Smooth muscle cell (in vitro differentiated cells): ENCODE measurements at regions not wholly inside any gene's neighbourhood (a gene's known extent, or its start where the extent isn't known, plus 50 kb on each side); places are given as distances from the start of the nearest gene placed in this dataset.

Source experiments
- DNase-seq: peaks from one replicate; lab custom pipeline; 2025; ENCODE audit not compliant: unreplicated experiment; lab: John Stamatoyannopoulos, UW
- H2AFZ ChIP-seq: fragments of 200-600 bp; sonication (generic); 2 replicates; pipeline ENCODE4 v1.6.0; 2016; ENCODE audit warnings: antibody characterized with exemption, low read depth, mild to moderate bottlenecking
- H3F3A ChIP-seq: fragments of 200-600 bp; sonication (generic); 2 replicates; pipeline ENCODE4 v1.6.0; 2017; ENCODE audit warnings: antibody characterized with exemption, low read depth
- H3K27ac ChIP-seq: fragments of 200-600 bp; sonication (generic); 2 replicates; pipeline ENCODE4 v1.5.1; 2016; ENCODE audit warnings: low read depth, mild to moderate bottlenecking
- H3K27me3 ChIP-seq: fragments of 200-600 bp; sonication (generic); 2 replicates; pipeline ENCODE4 v1.6.1; 2016; ENCODE audit warnings: low read depth, mild to moderate bottlenecking
- H3K36me3 ChIP-seq: fragments of 200-600 bp; sonication (generic); 2 replicates; pipeline ENCODE4 v1.5.1; 2016; ENCODE audit warnings: low read depth
- H3K4me1 ChIP-seq: fragments of 200-600 bp; sonication (generic); 2 replicates; pipeline ENCODE4 v1.5.1; 2016; ENCODE audit warnings: low read depth
- H3K4me2 ChIP-seq: fragments of 200-600 bp; sonication (generic); 2 replicates; pipeline ENCODE4 v1.6.0; 2016; ENCODE audit warnings: mild to moderate bottlenecking
- H3K4me3 ChIP-seq: fragments of 200-600 bp; sonication (generic); 2 replicates; pipeline ENCODE4 v1.5.1; 2016; ENCODE audit warnings: mild to moderate bottlenecking
- H3K79me2 ChIP-seq: fragments of 200-600 bp; sonication (generic); 2 replicates; pipeline ENCODE4 v1.6.0; 2016; ENCODE audit warnings: low read depth, mild to moderate bottlenecking
- H3K9ac ChIP-seq: fragments of 200-600 bp; sonication (generic); 2 replicates; pipeline ENCODE4 v1.6.0; 2016; ENCODE audit warnings: low read depth
- H3K9me3 ChIP-seq: fragments of 200-600 bp; sonication (generic); replicated peaks from 2 replicates; pipeline ENCODE4 v1.5.1; 2016; ENCODE audit warnings: low read depth
- H4K20me1 ChIP-seq: fragments of 200-600 bp; sonication (generic); 2 replicates; pipeline ENCODE4 v1.6.0; 2016; ENCODE audit warnings: low read depth
- CTCF ChIP-seq: fragments of 200-600 bp; sonication (generic); IDR thresholded peaks from 2 replicates; pipeline ENCODE4 v1.5.1; 2017; ENCODE audit warnings: borderline replicate concordance, mild to moderate bottlenecking, antibody characterized with exemption; ENCODE audit not compliant: insufficient read depth, poor library complexity, severe bottlenecking
- WGBS: methylation state at CpG from one replicate; pipeline ENCODE4 v1.1.7; 2016; ENCODE audit warnings: low lambda C conversion rate; 5-methylcytosine and 5-hydroxymethylcytosine counted together

DNA sequence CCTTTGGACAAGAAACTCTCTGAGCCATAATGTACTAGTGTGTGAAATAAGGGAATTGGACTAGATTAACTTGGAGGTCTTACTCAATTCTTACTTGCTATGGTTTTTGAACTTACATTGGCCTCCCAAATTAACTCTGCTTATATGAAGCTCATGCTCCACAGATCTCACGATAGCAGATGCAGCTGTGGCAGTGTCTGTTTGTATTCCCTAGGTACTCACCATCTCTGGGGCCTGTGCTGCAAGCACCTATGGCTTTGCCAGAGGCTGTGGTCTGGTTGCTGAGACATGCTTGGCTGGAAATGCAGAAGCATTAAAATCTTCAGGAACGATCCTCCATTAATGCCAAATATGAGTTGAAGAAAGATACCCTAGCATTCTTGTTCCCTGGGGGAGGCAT lies 112.8 kb downstream of the MSL3 start:
- WGBS, result 80% methylated on average over 2 of the region's 2 CpGs
- no peak for TF ChIP-seq CTCF
- no peak overlapping the region for H3K4me2 ChIP-seq

DNA sequence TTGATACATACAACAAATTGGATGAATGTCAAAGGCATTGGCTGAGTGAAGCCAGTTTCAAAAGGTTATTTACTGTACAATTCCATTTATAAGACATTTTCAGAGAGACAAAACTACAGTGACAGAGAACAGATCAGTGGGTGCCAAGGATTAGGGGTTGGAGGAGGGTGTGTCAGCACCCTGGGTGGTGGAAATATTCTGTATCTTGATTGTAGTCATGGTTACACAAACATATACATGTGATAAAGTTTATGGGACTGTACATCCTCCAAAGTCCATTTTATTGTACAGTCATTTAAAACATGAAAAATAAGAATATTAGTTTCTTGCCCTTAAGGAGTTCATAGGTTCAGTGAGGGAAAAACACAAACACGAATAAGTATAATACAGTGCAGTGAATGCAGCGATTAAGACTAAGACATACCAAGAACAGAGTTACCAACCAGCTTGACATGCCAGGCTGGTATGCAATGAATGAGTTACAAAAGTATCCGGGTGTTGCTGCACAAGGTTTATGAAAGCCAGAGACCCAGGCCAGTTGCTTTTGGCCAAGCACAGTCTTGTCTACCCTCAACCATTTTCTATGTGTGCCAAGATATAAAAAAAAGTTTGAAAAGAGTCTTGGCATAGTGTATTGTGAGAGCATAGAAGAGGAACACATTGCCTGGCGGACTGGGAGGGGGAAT lies 123.6 kb downstream of the MSL3 start:
- H3K79me2 ChIP-seq, result no peaks in the 10 kb centered on the region
- H3F3A ChIP-seq, result no peaks in the 10 kb centered on the region
- H3K4me1 ChIP-seq, result no peaks in the 10 kb centered on the region
- H3K27ac ChIP-seq, result no peak overlapping the region
- no peak overlapping the region for H3K9ac ChIP-seq
- no peak overlapping the region for H2AFZ ChIP-seq
- no peak overlapping the region for H3K4me2 ChIP-seq
- no peak overlapping the region for H3K4me3 ChIP-seq
- no peaks in the 10 kb centered on the region for H3K36me3 ChIP-seq
- no peaks in the 10 kb centered on the region for H4K20me1 ChIP-seq
- no peaks in the 10 kb centered on the region for H3K27me3 ChIP-seq
- WGBS, result 69% methylated on average over 4 of the region's 4 CpGs
- TF ChIP-seq CTCF, result no peak
- peaks cover 10% of the 10 kb centered on the region for H3K9me3 ChIP-seq
- no peak for DNase-seq

More for the DNA sequence above, 112.8 kb downstream of the MSL3 start:
- Histone ChIP-seq H3K9ac (no peak overlapping the region), H3K27ac (no peak overlapping the region), H4K20me1 (no peaks in the 10 kb centered on the region), H3K79me2 (no peaks in the 10 kb centered on the region), H3K27me3 (no peaks in the 10 kb centered on the region), H3K4me1 (no peaks in the 10 kb centered on the region), H3K36me3 (no peaks in the 10 kb centered on the region), H2AFZ (no peak overlapping the region), H3K4me3 (no peak overlapping the region), H3F3A (no peaks in the 10 kb centered on the region), H3K9me3 (no peaks in the 10 kb centered on the region)
- no peak for DNase-seq

DNA sequence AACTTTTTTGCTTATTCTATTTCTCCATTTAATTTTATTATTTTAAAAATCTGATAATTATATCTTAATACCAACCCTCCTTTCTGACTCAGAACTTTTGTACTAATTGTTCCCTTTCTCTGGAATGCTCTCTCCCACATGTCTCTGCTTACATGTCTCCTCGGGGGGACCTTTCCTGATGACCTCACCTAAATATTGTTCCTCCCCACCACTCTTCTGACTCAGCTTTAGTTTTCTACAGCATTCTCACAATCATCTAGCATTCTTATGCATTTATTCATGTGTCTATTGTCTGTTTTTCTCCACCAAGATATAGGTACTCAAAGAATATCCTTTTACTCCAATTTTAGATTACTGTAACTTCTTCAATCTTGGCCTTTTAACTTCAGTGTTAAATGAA lies 128.7 kb downstream of the MSL3 start:
- no peak overlapping the region for H2AFZ ChIP-seq
- H3K27me3 ChIP-seq, result no peaks in the 10 kb centered on the region
- WGBS, result 54% methylated on average over 1 of the region's 1 CpG
- H3K79me2 ChIP-seq, result no peaks in the 10 kb centered on the region
- no peak overlapping the region for H3K4me2 ChIP-seq
- no peaks in the 10 kb centered on the region for H3K36me3 ChIP-seq
- no peak overlapping the region for H3K9ac ChIP-seq
- no peak for DNase-seq
- H3K4me1 ChIP-seq, result no peaks in the 10 kb centered on the region
- H3K9me3 ChIP-seq, result peaks cover 5% of the 10 kb centered on the region
- H4K20me1 ChIP-seq, result no peaks in the 10 kb centered on the region
- H3K4me3 ChIP-seq, result no peak overlapping the region
- TF ChIP-seq CTCF, result no peak
- H3F3A ChIP-seq, result no peaks in the 10 kb centered on the region
- H3K27ac ChIP-seq, result peak overlapping the region; percentile 60

DNA sequence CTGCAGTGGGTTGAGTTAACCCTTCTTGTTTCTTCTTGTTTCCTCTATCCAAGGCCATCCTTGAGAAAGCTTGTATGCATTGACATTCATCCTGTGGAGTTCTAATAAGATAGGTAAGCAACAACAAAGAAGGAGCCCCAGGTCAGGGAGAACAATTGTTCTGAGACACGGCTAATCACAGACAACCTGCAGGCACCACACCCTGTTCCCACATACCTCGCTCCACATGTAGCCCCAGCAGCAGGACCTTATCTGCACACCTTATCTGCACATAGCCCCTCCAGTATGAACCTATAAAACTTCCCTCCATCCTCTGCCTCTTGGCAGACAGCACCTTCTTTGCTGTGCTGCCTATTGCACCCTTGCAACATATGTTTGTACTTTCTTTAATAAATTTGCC lies 129.1 kb downstream of the MSL3 start:
- H3K4me1 ChIP-seq, result no peaks in the 10 kb centered on the region
- WGBS, result 66% methylated on average over 2 of the region's 2 CpGs
- H3K4me3 ChIP-seq, result no peak overlapping the region
- peaks cover 5% of the 10 kb centered on the region for H3K9me3 ChIP-seq
- H3K27me3 ChIP-seq, result no peaks in the 10 kb centered on the region
- H3K4me2 ChIP-seq, result no peak overlapping the region
- H4K20me1 ChIP-seq, result no peaks in the 10 kb centered on the region
- H2AFZ ChIP-seq, result no peak overlapping the region
- H3K9ac ChIP-seq, result no peak overlapping the region
- no peaks in the 10 kb centered on the region for H3F3A ChIP-seq
- H3K79me2 ChIP-seq, result no peaks in the 10 kb centered on the region
- peak overlapping the region; percentile 60 for H3K27ac ChIP-seq
- DNase-seq, result no peak
- H3K36me3 ChIP-seq, result no peaks in the 10 kb centered on the region
- no peak for TF ChIP-seq CTCF
